GM18511 (cell line): ENCODE measurements at regions not wholly inside any gene's neighbourhood (a gene's known extent, or its start where the extent isn't known, plus 50 kb on each side); places are given as distances from the start of the nearest gene placed in this dataset.
"Not testable (repeated sequence)": the region's sequence is repeated elsewhere in the genome, so short reads cannot be mapped to it uniquely, and the experiment has no call there.

ENCODE experiments used
- ATAC-seq: cut with Tn5 transposase; IDR thresholded peaks from one replicate; pipeline ENCODE4 v1.9.1; 2021; ENCODE audit warnings: mild to moderate bottlenecking, moderate library complexity; ENCODE audit not compliant: unreplicated experiment

GRCh38 chr12:115898670-115899069 lies 378.8 kb downstream of the MED13L start:
- ATAC-seq, result no peak

- no peak for ATAC-seq
These were observed 379.8 kb downstream of the MED13L start for GRCh38 chr12:115897729-115898128.

GRCh38 chr12:115895247-115895646 lies 382.2 kb downstream of the MED13L start:
- ATAC-seq, result no peak

GRCh38 chr12:115891556-115892164 lies 385.8 kb downstream of the MED13L start:
- no peak for ATAC-seq

- no peak for ATAC-seq
These were observed 390.8 kb downstream of the MED13L start for GRCh38 chr12:115886666-115887065.

GRCh38 chr12:115885040-115885690 lies 392.3 kb downstream of the MED13L start:
- no peak for ATAC-seq

- ATAC-seq, result no peak
These were observed 394.6 kb downstream of the MED13L start for GRCh38 chr12:115882936-115883335.

GRCh38 chr12:115880238-115880637 lies 397.3 kb downstream of the MED13L start:
- no peak for ATAC-seq

GRCh38 chr12:115879354-115879753 lies 398.1 kb downstream of the MED13L start:
- no peak for ATAC-seq

- no peak for ATAC-seq
These were observed 403.9 kb downstream of the MED13L start for GRCh38 chr12:115873451-115874082.

GRCh38 chr12:115872919-115873357 lies 404.6 kb downstream of the MED13L start:
- ATAC-seq, result no peak

GRCh38 chr12:115872212-115872611 lies 405.3 kb downstream of the MED13L start:
- ATAC-seq, result no peak

GRCh38 chr12:115871714-115872113 lies 405.8 kb downstream of the MED13L start:
- peak; percentile 61 for ATAC-seq

GRCh38 chr12:115870510-115870909 lies 407.0 kb downstream of the MED13L start:
- ATAC-seq, result no peak

- ATAC-seq, result no peak
These were observed 407.5 kb downstream of the MED13L start for GRCh38 chr12:115870021-115870420.

GRCh38 chr12:115869604-115870003 lies 407.9 kb downstream of the MED13L start:
- no peak for ATAC-seq

- ATAC-seq, result no peak
These were observed 408.9 kb downstream of the MED13L start for GRCh38 chr12:115868624-115869023.

GRCh38 chr12:115867854-115868253 lies 409.6 kb downstream of the MED13L start:
- no peak for ATAC-seq

GRCh38 chr12:115866909-115867525 lies 410.5 kb downstream of the MED13L start:
- ATAC-seq, result no peak

- not testable (repeated sequence) for ATAC-seq
These were observed 411.2 kb downstream of the MED13L start for GRCh38 chr12:115866281-115866680.

- ATAC-seq, result no peak
These were observed 413.1 kb downstream of the MED13L start for GRCh38 chr12:115864396-115864795.

GRCh38 chr12:115860619-115861018 lies 416.9 kb downstream of the MED13L start:
- no peak for ATAC-seq
